ENCODE measurements at regions not wholly inside any gene's neighbourhood (a gene's known extent, or its start where the extent isn't known, plus 50 kb on each side); places are given as distances from the start of the nearest gene placed in this dataset.
"Not testable (repeated sequence)": the region's sequence is repeated elsewhere in the genome, so short reads cannot be mapped to it uniquely, and the experiment has no call there.

DNA sequence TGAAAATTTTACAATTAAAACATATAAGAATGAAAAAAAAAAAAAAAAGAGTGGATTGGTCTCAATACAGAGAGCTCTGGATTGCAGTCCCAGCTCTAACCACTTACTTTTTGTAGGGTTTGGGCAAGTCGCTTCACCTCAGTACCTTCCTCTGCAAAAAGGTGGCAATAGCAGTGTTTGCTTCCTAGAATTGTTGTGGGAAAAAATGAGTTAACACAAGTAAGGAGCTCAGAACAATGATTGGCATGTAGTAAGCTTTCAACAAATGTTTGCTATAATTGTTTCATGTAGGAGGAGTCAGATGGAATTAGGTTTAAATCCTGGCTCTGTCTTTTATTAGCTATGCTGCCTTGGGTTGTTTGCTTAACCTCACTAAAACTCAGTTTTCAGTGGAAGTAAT, 425.2 kb upstream of the TBL1XR1 start:
- TF ChIP-seq PAX5 (IDR thresholded peaks at IDR 0.05; ENCODE audit: insufficient read depth, low read length, severe bottlenecking) (no peak), POLR2A (IDR thresholded peaks at IDR 0.05; ENCODE audit: low read depth, low read length) (no peak), TAF1 (IDR thresholded peaks at IDR 0.05; ENCODE audit: low read depth, low read length) (no peak)

DNA sequence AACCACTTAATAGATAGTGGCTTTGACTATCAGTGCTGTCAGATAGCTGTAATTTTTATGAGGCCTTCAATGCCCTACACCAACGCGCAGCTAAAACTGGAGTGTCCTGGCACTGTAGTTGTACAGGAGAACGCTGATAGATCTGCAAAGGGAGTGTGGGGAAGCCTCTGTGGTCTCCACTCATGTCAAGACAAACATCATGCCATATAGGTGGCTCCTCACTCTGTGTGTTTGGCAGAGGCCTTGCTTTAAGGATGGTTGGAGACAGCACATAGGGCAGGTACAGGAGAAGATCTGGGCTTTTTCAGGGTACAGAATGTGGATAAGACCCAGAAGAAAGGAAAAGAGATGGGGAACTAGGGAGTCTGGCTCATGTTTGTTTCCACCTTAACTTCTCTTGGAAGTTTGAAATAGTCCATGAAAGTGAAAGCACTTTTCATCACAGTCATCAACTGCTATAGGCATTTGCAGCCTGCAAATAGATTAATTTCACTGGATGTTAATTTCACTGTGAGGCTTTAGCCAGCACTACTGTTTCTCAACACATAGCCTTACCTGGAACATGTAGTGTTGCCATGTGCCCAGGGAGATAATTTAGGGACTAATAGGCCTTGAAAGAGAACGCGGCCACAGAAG, 425.8 kb upstream of the TBL1XR1 start:
- FAIRE-seq: no peak
- no peak for DNase-seq (ENCODE audit: insufficient read length, low spot score)
- TF ChIP-seq POLR2AphosphoS5 (IDR thresholded peaks at IDR 0.05; ENCODE audit: low read depth, low read length) (no peak), TAF1 (IDR thresholded peaks at IDR 0.05; ENCODE audit: low read depth, low read length) (no peak), POU2F2 (IDR thresholded peaks at IDR 0.05; ENCODE audit: low read depth, low read length) (no peak)

More for the DNA sequence above, 425.2 kb upstream of the TBL1XR1 start:
- FAIRE-seq: no peak
- DNase-seq (ENCODE audit: insufficient read length, low spot score): no peak

DNA sequence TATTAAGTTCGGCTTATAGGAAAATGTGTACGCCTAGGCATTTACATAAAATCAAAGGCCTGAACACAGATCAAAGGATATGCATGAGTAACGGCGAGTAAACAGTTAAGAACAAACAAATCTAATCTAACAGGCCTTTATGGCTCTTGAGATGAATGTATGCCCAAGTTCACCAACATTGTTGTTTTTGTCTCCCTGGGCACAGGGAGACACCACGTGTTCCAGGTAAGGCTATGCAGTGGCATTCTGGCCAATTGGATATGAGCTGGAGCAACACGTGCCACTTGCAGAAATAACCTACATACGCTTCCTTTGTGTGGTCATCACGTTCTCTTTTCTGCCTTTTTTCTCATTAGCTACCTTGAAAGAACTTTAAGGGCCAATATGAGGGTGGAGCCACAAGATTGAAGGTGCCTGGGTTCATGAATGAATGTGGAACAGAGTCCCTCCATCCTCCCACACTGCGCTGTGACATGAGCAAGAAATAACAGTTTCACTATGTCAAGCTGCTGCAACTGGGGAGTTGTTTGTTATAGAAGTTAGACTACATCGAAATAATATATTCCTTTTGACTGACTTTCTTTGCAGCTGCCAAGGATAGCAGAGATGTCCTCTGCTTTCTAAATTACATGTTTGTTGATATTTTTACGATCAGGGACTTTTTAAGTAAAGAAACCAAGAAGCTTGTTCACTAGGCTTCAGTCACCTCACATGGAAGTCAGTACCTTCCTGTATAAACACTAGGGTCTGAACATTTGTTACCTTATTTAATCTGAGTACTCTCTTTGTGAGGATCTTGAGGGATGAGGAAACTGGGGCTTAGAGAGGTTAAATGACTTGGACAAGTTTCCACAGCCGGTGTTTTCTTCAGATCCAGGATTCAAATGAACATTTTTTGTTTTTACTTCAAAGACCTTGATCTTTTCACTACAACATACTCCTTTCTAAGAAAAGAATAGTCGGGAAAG, 427.5 kb upstream of the TBL1XR1 start:
- FAIRE-seq (no peak), DNase-seq (ENCODE audit: insufficient read length, low spot score) (no peak)
- TF ChIP-seq POU2F2 (IDR thresholded peaks at IDR 0.05; ENCODE audit: low read depth, low read length) (no peak), POLR2A (IDR thresholded peaks at IDR 0.05; ENCODE audit: low read depth, low read length) (no peak), POLR2AphosphoS5 (IDR thresholded peaks at IDR 0.05; ENCODE audit: low read depth, low read length) (no peak), TAF1 (IDR thresholded peaks at IDR 0.05; ENCODE audit: low read depth, low read length) (no peak)

DNA sequence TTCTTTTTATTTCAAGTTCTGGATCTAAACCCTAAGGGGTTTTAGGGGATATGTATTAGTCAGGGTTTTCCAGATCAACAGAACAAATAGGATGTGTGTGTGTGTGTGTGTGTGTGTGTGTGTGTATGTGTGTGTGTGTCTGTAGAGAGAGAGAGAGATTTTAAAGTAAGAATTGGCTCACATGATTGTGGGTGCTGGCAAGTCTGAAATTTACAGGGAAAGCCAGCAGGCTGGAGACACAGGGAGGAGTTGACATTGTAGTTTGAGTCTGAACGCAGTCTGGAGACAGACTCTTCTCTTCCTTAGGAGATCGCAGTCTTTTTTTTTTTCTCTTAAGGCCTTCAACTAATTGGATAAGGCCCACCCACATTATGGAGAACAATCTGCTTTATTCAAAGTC, 428.8 kb upstream of the TBL1XR1 start:
- FAIRE-seq (no peak), DNase-seq (ENCODE audit: insufficient read length, low spot score) (no peak)
- TF ChIP-seq SPI1 (IDR thresholded peaks at IDR 0.05; ENCODE audit: low read depth, low read length): no peak
- no peak for TF ChIP-seq PAX5 (IDR thresholded peaks at IDR 0.05; ENCODE audit: insufficient read depth, low read length, severe bottlenecking)
- TF ChIP-seq POLR2AphosphoS5 (IDR thresholded peaks at IDR 0.05; ENCODE audit: low read depth, low read length): no peak
- TF ChIP-seq TAF1 (IDR thresholded peaks at IDR 0.05; ENCODE audit: low read depth, low read length): no peak
- TF ChIP-seq POLR2A (IDR thresholded peaks at IDR 0.05; ENCODE audit: low read depth, low read length): no peak
- no peak for TF ChIP-seq POU2F2 (IDR thresholded peaks at IDR 0.05; ENCODE audit: low read depth, low read length)

DNA sequence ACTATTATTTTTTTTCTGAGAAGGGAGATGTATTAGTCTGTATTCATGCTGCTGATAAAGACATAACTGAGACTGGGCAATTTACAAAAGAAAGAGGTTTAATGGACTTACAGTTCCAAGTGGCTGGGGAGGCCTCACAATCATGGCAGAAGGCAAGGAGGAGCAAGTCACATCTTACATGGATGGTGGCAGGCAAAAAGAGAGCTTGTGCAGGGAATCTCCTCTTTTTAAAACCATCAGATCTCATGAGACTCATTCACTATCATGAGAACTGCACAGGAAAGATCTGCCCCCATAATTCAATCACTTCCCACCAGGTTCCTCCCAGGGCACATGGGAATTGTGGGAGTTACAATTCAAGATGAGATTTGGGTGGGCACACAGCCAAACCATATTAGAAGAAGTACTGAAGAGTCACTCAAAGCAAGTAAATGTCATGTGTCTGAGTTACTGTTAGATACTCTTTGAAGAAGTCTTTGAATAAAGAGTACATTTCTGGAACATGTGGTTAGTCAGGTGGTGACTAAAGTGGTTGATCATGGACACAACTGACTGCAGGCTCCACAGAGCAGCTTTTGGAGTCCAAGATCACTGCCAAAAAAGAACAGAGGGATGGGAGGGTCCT, 430.9 kb upstream of the TBL1XR1 start:
- not testable (repeated sequence) for DNase-seq (ENCODE audit: insufficient read length, low spot score); FAIRE-seq

DNA sequence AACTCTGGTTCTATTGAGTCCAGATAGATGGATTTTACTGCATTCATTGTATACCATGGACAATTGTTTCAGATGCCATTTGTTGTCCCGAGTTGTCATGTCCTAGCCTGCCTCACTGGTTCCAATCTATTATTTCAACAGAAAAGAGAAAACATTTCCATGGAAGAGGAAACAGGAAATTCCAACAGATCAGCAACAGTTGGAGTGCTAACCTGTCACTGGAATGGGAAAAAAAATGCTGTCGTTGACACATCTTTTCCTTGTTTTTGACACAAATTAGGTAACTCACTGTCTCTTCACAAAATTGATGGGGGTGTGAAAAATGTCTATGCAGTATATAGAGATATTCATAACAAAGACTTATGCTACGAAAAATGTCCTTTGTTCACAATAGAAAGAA, 432.0 kb upstream of the TBL1XR1 start:
- DNase-seq (ENCODE audit: insufficient read length, low spot score): no peak
- FAIRE-seq: no peak
- no peak for TF ChIP-seq TAF1 (IDR thresholded peaks at IDR 0.05; ENCODE audit: low read depth, low read length)
- no peak for TF ChIP-seq PAX5 (IDR thresholded peaks at IDR 0.05; ENCODE audit: insufficient read depth, low read length, severe bottlenecking)
- TF ChIP-seq POLR2AphosphoS5 (IDR thresholded peaks at IDR 0.05; ENCODE audit: low read depth, low read length): no peak
- no peak for TF ChIP-seq POU2F2 (IDR thresholded peaks at IDR 0.05; ENCODE audit: low read depth, low read length)
- no peak for TF ChIP-seq SPI1 (IDR thresholded peaks at IDR 0.05; ENCODE audit: low read depth, low read length)
- TF ChIP-seq POLR2A (IDR thresholded peaks at IDR 0.05; ENCODE audit: low read depth, low read length): no peak

DNA sequence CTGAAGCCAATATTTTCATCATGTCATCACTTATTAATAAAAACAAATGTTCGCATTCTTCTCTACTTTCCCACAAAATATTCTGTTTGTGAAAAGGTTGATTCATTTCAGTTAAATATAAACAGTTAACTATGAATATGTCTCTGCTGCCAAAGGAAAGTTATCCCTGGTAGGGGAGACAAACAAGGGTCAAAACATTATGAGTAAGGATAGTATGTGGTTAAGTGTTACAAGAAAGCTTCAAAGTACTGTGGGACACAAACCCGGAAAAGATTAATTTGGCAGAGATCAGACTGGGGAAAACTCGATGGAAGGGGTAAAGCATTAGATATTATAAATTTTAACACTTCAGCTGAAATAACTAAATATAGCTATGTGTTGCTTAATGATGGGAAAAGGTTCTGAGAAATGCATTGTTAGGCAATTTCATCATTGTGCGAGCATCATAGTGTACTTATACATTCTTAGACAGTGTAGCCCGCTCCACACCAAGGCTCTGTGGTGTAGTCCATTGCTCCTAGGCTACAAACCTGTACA, 436.5 kb upstream of the TBL1XR1 start:
- TF ChIP-seq POLR2A (IDR thresholded peaks at IDR 0.05; ENCODE audit: low read depth, low read length) (no peak), PAX5 (IDR thresholded peaks at IDR 0.05; ENCODE audit: insufficient read depth, low read length, severe bottlenecking) (no peak), POU2F2 (IDR thresholded peaks at IDR 0.05; ENCODE audit: low read depth, low read length) (no peak), SPI1 (IDR thresholded peaks at IDR 0.05; ENCODE audit: low read depth, low read length) (no peak), POLR2AphosphoS5 (IDR thresholded peaks at IDR 0.05; ENCODE audit: low read depth, low read length) (no peak), TAF1 (IDR thresholded peaks at IDR 0.05; ENCODE audit: low read depth, low read length) (no peak)
- no peak for DNase-seq (ENCODE audit: insufficient read length, low spot score)
- FAIRE-seq: no peak

DNA sequence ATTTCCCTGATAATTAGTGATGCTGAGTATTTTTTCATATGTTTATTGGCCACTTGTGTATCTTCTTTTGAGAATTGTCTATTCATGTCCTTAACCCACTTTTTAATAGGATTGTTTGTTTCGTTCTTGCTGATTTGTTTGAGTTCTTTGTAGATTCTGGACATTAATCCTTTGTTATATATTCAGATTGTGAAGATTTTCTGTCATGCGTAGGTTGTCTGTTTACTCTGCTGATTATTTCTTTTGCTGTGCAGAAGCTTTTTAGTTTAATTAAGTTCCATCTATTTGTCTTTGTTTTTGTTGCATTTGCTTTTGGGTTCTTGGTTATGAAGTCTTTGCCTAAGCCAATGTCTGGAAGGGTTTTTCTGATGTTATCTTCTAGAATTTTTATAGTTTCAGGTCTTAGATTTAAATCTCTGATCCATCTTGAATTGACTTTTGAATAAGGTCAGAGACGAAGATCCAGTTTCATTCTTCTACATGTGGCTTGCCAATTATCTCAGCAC, 438.4 kb upstream of the TBL1XR1 start:
- not testable (repeated sequence) for FAIRE-seq; DNase-seq (ENCODE audit: insufficient read length, low spot score)

DNA sequence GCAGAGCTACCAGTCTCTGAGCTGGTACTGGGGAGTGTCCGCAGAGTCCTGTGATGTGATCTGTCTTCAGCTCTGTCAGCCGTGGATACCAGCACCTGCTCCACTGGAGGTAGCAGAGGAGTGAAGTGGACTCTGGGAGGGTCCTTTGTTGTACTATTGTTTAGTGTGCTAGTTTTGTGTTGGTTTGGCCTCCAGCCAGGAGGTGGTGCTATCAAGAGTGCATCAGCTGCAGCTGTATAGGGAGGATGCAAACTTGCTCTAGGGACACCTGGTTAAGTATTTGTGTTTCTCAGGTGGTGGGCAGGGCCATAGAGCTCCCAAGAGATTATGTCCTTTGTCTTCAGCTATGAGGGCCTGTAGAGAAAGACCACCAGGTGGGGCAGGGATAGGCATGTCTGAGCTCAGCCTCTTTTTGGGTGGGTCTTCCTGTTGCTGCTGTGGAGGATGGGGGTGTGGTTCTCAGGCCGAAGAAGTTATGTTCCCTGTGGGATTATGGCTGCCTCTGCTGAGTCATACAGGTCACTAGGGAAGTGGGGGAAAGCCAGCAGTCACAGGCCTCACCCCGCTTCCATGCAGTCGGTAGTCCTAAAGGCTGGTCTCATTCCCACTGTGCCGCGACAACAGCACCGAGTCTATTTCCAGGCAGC, 443.2 kb upstream of the TBL1XR1 start:
- DNase-seq (ENCODE audit: insufficient read length, low spot score) (no peak), FAIRE-seq (no peak)
- no peak for TF ChIP-seq PAX5 (IDR thresholded peaks at IDR 0.05; ENCODE audit: insufficient read depth, low read length, severe bottlenecking)
- no peak for TF ChIP-seq SPI1 (IDR thresholded peaks at IDR 0.05; ENCODE audit: low read depth, low read length)
- TF ChIP-seq TAF1 (IDR thresholded peaks at IDR 0.05; ENCODE audit: low read depth, low read length): no peak
- TF ChIP-seq POU2F2 (IDR thresholded peaks at IDR 0.05; ENCODE audit: low read depth, low read length): no peak
- no peak for TF ChIP-seq POLR2AphosphoS5 (IDR thresholded peaks at IDR 0.05; ENCODE audit: low read depth, low read length)
- no peak for TF ChIP-seq POLR2A (IDR thresholded peaks at IDR 0.05; ENCODE audit: low read depth, low read length)

All from GM12891 (cell line).